Neural progenitor cell (in vitro differentiated cells): ENCODE measurements at regions not wholly inside any gene's neighbourhood (a gene's known extent, or its start where the extent isn't known, plus 50 kb on each side); places are given as distances from the start of the nearest gene placed in this dataset.
A peak's percentile ranks its signal among the peaks of the same experiment; 100 is the strongest.

Experiments
- EZH2 ChIP-seq: fragments of 200-600 bp; sonication (generic); IDR thresholded peaks from 2 replicates; pipeline ENCODE4 v1.6.1; 2017; ENCODE audit warnings: antibody characterized with exemption, mild to moderate bottlenecking, moderate library complexity
- EZH2phosphoT487 ChIP-seq: fragments of 200-600 bp; sonication (generic); IDR thresholded peaks from 2 replicates; pipeline ENCODE4 v1.6.1; 2017; ENCODE audit warnings: antibody characterized with exemption
- TF ChIP-seq, protein P1 (sequence below): fragments of 200-600 bp; sonication (generic); IDR thresholded peaks from 2 replicates; pipeline ENCODE4 v1.5.1; 2017; ENCODE audit warnings: antibody characterized with exemption, mild to moderate bottlenecking

- TF ChIP-seq EZH2 (no peak), EZH2phosphoT487 (no peak)
- TF ChIP-seq, protein P1, sequence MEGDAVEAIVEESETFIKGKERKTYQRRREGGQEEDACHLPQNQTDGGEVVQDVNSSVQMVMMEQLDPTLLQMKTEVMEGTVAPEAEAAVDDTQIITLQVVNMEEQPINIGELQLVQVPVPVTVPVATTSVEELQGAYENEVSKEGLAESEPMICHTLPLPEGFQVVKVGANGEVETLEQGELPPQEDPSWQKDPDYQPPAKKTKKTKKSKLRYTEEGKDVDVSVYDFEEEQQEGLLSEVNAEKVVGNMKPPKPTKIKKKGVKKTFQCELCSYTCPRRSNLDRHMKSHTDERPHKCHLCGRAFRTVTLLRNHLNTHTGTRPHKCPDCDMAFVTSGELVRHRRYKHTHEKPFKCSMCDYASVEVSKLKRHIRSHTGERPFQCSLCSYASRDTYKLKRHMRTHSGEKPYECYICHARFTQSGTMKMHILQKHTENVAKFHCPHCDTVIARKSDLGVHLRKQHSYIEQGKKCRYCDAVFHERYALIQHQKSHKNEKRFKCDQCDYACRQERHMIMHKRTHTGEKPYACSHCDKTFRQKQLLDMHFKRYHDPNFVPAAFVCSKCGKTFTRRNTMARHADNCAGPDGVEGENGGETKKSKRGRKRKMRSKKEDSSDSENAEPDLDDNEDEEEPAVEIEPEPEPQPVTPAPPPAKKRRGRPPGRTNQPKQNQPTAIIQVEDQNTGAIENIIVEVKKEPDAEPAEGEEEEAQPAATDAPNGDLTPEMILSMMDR = peak; percentile 43
Observed at GRCh38 chr4:154119317-154119716, 330.4 kb upstream of the SFRP2 start.
